ENCODE measurements at regions not wholly inside any gene's neighbourhood (a gene's known extent, or its start where the extent isn't known, plus 50 kb on each side); places are given as distances from the start of the nearest gene placed in this dataset.

DNA sequence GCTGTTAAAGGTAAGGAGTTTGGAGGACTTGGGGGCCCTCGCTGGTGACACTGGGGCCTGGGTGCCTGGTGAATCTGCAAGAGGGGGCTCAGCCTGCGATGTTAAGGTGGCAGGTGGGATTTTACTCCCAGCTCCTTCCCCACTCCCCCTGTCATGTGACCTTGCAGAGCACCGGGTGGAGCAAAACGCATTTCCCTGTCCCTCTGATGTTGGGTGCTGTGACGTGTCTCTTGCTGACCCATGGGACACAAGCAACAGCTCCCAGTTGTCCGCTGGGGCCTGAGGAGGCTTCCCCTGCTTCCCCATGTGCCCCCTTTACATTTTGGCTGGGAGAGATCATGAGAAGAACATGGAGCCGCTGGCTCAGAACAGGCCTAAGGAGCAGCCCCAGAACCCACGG is 319.0 kb downstream of the MATN1 start:
- Histone ChIP-seq H3K4me2 (ENCODE audit: low read length) (no peak overlapping the region), H4K20me1 (ENCODE audit: insufficient read depth, low read length) (no peaks in the 10 kb centered on the region)

DNA sequence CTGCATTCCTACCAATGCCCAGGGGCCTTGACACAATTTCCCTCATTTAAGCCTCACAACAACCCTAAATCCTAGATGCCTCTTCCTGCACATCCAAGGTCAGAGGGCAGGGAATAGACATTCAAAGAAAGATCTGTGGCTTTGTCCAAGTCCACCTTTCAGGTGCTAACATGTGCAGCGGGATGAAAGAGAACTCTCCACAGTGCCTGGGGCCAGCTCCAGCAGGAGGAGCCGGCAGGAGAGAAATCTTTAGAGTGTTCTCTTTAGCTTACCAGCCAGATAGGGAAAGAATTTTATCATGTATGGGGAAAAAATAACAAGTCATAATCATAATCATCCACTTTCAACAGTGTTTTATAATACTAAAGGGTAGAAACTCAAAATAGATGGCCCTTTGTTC is 319.7 kb downstream of the MATN1 start:
- no peak overlapping the region for H3K27ac ChIP-seq (ENCODE audit: low read depth, low read length)
- Mint-ChIP-seq H3K27ac (ENCODE audit: unreplicated experiment) (peak overlapping the region; percentile 48), H3K9me3 (ENCODE audit: unreplicated experiment) (no peaks in the 10 kb centered on the region), H3K36me3 (ENCODE audit: low read depth, unreplicated experiment) (no peaks in the 10 kb centered on the region), H3K4me1 (ENCODE audit: low read depth, unreplicated experiment) (peaks cover 8% of the 10 kb centered on the region), H3K27me3 (ENCODE audit: low read depth, unreplicated experiment) (peaks cover 55% of the 10 kb centered on the region), H3K4me3 (ENCODE audit: unreplicated experiment) (no peak overlapping the region)
- peaks cover 2% of the 10 kb centered on the region for H3K27me3 ChIP-seq (ENCODE audit: insufficient read depth, low read length)
- H3K9ac ChIP-seq (ENCODE audit: low read length): no peak overlapping the region
- no peak overlapping the region for H3K4me2 ChIP-seq (ENCODE audit: low read length)
- H3K79me2 ChIP-seq (ENCODE audit: insufficient read depth, low read length): no peaks in the 10 kb centered on the region
- TF ChIP-seq, protein P1, sequence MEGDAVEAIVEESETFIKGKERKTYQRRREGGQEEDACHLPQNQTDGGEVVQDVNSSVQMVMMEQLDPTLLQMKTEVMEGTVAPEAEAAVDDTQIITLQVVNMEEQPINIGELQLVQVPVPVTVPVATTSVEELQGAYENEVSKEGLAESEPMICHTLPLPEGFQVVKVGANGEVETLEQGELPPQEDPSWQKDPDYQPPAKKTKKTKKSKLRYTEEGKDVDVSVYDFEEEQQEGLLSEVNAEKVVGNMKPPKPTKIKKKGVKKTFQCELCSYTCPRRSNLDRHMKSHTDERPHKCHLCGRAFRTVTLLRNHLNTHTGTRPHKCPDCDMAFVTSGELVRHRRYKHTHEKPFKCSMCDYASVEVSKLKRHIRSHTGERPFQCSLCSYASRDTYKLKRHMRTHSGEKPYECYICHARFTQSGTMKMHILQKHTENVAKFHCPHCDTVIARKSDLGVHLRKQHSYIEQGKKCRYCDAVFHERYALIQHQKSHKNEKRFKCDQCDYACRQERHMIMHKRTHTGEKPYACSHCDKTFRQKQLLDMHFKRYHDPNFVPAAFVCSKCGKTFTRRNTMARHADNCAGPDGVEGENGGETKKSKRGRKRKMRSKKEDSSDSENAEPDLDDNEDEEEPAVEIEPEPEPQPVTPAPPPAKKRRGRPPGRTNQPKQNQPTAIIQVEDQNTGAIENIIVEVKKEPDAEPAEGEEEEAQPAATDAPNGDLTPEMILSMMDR (IDR thresholded peaks at IDR 0.05; ENCODE audit: insufficient read depth, low read depth, low read length): no peak
- no peak for TF ChIP-seq EZH2 (IDR thresholded peaks at IDR 0.05; ENCODE audit: insufficient read depth, low read length)
- no peaks in the 10 kb centered on the region for H3K36me3 ChIP-seq (ENCODE audit: insufficient read depth, low read length)
- FAIRE-seq (no peak), DNase-seq (ENCODE audit: low read depth) (no peak)
- H3K4me3 ChIP-seq (ENCODE audit: insufficient read depth, low read depth, low read length): no peak overlapping the region
- H3K9me3 ChIP-seq (ENCODE audit: insufficient read depth, low read depth, low read length): no peaks in the 10 kb centered on the region
- no peak overlapping the region for H2AFZ ChIP-seq (ENCODE audit: low read depth, low read length)
- no peaks in the 10 kb centered on the region for H4K20me1 ChIP-seq (ENCODE audit: insufficient read depth, low read length)
- H3K4me1 ChIP-seq (ENCODE audit: insufficient read depth, low read length): peaks cover 20% of the 10 kb centered on the region

More for the DNA sequence above, 319.0 kb downstream of the MATN1 start:
- Mint-ChIP-seq H3K4me1 (ENCODE audit: low read depth, unreplicated experiment) (peaks cover 8% of the 10 kb centered on the region), H3K36me3 (ENCODE audit: low read depth, unreplicated experiment) (no peaks in the 10 kb centered on the region), H3K27me3 (ENCODE audit: low read depth, unreplicated experiment) (peaks cover 58% of the 10 kb centered on the region), H3K4me3 (ENCODE audit: unreplicated experiment) (no peak overlapping the region), H3K27ac (ENCODE audit: unreplicated experiment) (no peak overlapping the region), H3K9me3 (ENCODE audit: unreplicated experiment) (no peaks in the 10 kb centered on the region)
- no peak for FAIRE-seq
- H3K4me3 ChIP-seq (ENCODE audit: insufficient read depth, low read depth, low read length): no peak overlapping the region
- H2AFZ ChIP-seq (ENCODE audit: low read depth, low read length): no peak overlapping the region
- H3K79me2 ChIP-seq (ENCODE audit: insufficient read depth, low read length): no peaks in the 10 kb centered on the region
- H3K27ac ChIP-seq (ENCODE audit: low read depth, low read length): no peak overlapping the region
- no peak overlapping the region for H3K9ac ChIP-seq (ENCODE audit: low read length)
- no peaks in the 10 kb centered on the region for H3K9me3 ChIP-seq (ENCODE audit: insufficient read depth, low read depth, low read length)
- H3K4me1 ChIP-seq (ENCODE audit: insufficient read depth, low read length): peaks cover 20% of the 10 kb centered on the region
- peaks cover 2% of the 10 kb centered on the region for H3K27me3 ChIP-seq (ENCODE audit: insufficient read depth, low read length)
- no peak for TF ChIP-seq EZH2 (IDR thresholded peaks at IDR 0.05; ENCODE audit: insufficient read depth, low read length)
- TF ChIP-seq, protein P1 (IDR thresholded peaks at IDR 0.05; ENCODE audit: insufficient read depth, low read depth, low read length): no peak
- no peaks in the 10 kb centered on the region for H3K36me3 ChIP-seq (ENCODE audit: insufficient read depth, low read length)
- DNase-seq (ENCODE audit: low read depth): no peak

DNA sequence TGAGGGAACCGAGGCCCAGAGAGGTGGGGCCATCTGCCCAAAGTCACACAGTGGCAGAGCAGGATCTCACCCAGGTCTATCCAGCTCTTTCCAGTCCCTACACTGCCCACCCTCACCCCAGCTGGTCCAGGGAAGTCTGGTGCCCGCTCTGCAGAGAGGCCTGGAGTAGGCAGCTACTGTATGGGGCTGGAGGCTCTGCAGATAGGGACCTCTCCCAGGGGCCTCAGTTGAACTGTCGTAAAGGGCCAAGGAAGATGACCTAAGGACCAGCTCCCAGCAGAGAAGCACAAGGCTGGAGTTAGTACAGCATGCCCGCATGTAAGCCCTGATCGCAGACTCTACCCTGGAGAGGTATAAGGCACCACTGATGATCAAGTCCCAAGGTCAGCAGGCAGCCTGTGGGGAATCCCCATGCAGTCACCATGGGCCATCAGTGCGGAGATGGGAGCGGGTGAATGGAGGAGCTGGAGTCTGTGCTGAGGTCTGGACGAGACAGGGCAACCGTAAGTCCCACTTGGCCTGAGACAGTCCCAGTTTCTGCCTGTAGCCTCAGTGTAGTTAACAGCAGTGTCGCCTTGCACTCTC is 320.2 kb downstream of the MATN1 start:
- H3K36me3 Mint-ChIP-seq (ENCODE audit: low read depth, unreplicated experiment): no peaks in the 10 kb centered on the region
- no peaks in the 10 kb centered on the region for H3K36me3 ChIP-seq (ENCODE audit: insufficient read depth, low read length)
- no peaks in the 10 kb centered on the region for H4K20me1 ChIP-seq (ENCODE audit: insufficient read depth, low read length)
- H3K9me3 ChIP-seq (ENCODE audit: insufficient read depth, low read depth, low read length): no peaks in the 10 kb centered on the region
- TF ChIP-seq EZH2 (IDR thresholded peaks at IDR 0.05; ENCODE audit: insufficient read depth, low read length): no peak
- no peak overlapping the region for H2AFZ ChIP-seq (ENCODE audit: low read depth, low read length)
- H3K27me3 ChIP-seq (ENCODE audit: insufficient read depth, low read length): peaks cover 2% of the 10 kb centered on the region
- H3K27ac ChIP-seq (ENCODE audit: low read depth, low read length): no peak overlapping the region
- no peak overlapping the region for H3K9ac ChIP-seq (ENCODE audit: low read length)
- H3K4me2 ChIP-seq (ENCODE audit: low read length): no peak overlapping the region
- H3K4me1 ChIP-seq (ENCODE audit: insufficient read depth, low read length): peaks cover 18% of the 10 kb centered on the region
- H3K9me3 Mint-ChIP-seq (ENCODE audit: unreplicated experiment): no peaks in the 10 kb centered on the region
- no peak for FAIRE-seq
- no peak overlapping the region for H3K27ac Mint-ChIP-seq (ENCODE audit: unreplicated experiment)
- peaks cover 8% of the 10 kb centered on the region for H3K4me1 Mint-ChIP-seq (ENCODE audit: low read depth, unreplicated experiment)
- no peak for DNase-seq (ENCODE audit: low read depth)
- no peaks in the 10 kb centered on the region for H3K79me2 ChIP-seq (ENCODE audit: insufficient read depth, low read length)
- H3K27me3 Mint-ChIP-seq (ENCODE audit: low read depth, unreplicated experiment): peaks cover 57% of the 10 kb centered on the region
- H3K4me3 ChIP-seq (ENCODE audit: insufficient read depth, low read depth, low read length): no peak overlapping the region
- H3K4me3 Mint-ChIP-seq (ENCODE audit: unreplicated experiment): no peak overlapping the region
